HG03378 (cell line): ENCODE measurements at regions not wholly inside any gene's neighbourhood (a gene's known extent, or its start where the extent isn't known, plus 50 kb on each side); places are given as distances from the start of the nearest gene placed in this dataset.

Experiments
- ATAC-seq: cut with Tn5 transposase; IDR thresholded peaks from one replicate; pipeline ENCODE4 v1.9.1; 2021; ENCODE audit warnings: mild to moderate bottlenecking, moderate library complexity; ENCODE audit not compliant: unreplicated experiment

GRCh38 chr7:124432009-124432578 lies 333.5 kb downstream of the GPR37 start:
- ATAC-seq: no peak

GRCh38 chr7:124429923-124430322 lies 335.7 kb downstream of the GPR37 start:
- no peak for ATAC-seq

GRCh38 chr7:124428781-124429180 lies 336.8 kb downstream of the GPR37 start:
- no peak for ATAC-seq

- ATAC-seq: no peak
These were observed 339.0 kb downstream of the GPR37 start for GRCh38 chr7:124426621-124427020.

GRCh38 chr7:124423863-124424262 lies 341.7 kb downstream of the GPR37 start:
- no peak for ATAC-seq

GRCh38 chr7:124422081-124422480 lies 343.5 kb downstream of the GPR37 start:
- no peak for ATAC-seq

GRCh38 chr7:124420367-124420766 lies 345.2 kb downstream of the GPR37 start:
- ATAC-seq: no peak

GRCh38 chr7:124413029-124413428 lies 352.6 kb downstream of the GPR37 start:
- ATAC-seq: no peak

GRCh38 chr7:124412531-124412930 lies 353.1 kb downstream of the GPR37 start:
- ATAC-seq: no peak

- ATAC-seq: no peak
These were observed 353.8 kb downstream of the GPR37 start for GRCh38 chr7:124411796-124412195.

- ATAC-seq: no peak
These were observed 362.0 kb downstream of the GPR37 start for GRCh38 chr7:124403587-124403986.

GRCh38 chr7:124403112-124403511 lies 362.5 kb downstream of the GPR37 start:
- ATAC-seq: no peak

GRCh38 chr7:124399941-124400340 lies 365.7 kb downstream of the GPR37 start:
- ATAC-seq: no peak

GRCh38 chr7:124398937-124399552 lies 366.2 kb upstream of the TMEM229A start:
- no peak for ATAC-seq

- ATAC-seq: no peak
These were observed 364.3 kb upstream of the TMEM229A start for GRCh38 chr7:124397134-124397533.

- no peak for ATAC-seq
These were observed 357.4 kb upstream of the TMEM229A start for GRCh38 chr7:124390301-124390700.

GRCh38 chr7:124388751-124389150 lies 355.9 kb upstream of the TMEM229A start:
- ATAC-seq: no peak

- ATAC-seq: no peak
These were observed 354.2 kb upstream of the TMEM229A start for GRCh38 chr7:124387056-124387455.

- no peak for ATAC-seq
These were observed 346.4 kb upstream of the TMEM229A start for GRCh38 chr7:124379296-124379695.

- no peak for ATAC-seq
These were observed 343.2 kb upstream of the TMEM229A start for GRCh38 chr7:124376111-124376510.

- ATAC-seq: no peak
These were observed 342.5 kb upstream of the TMEM229A start for GRCh38 chr7:124375391-124375790.

- ATAC-seq: no peak
These were observed 336.4 kb upstream of the TMEM229A start for GRCh38 chr7:124369310-124369709.

- no peak for ATAC-seq
These were observed 333.3 kb upstream of the TMEM229A start for GRCh38 chr7:124366118-124366517.
